GM21526 (cell line): ENCODE measurements at regions not wholly inside any gene's neighbourhood (a gene's known extent, or its start where the extent isn't known, plus 50 kb on each side); places are given as distances from the start of the nearest gene placed in this dataset.

Experiments used
- ATAC-seq: cut with Tn5 transposase; IDR thresholded peaks from one replicate; pipeline ENCODE4 v1.9.1; 2021; ENCODE audit warnings: moderate library complexity; ENCODE audit not compliant: unreplicated experiment, low FRiP score

- no peak for ATAC-seq
These were observed 818.8 kb upstream of the GYPC start for GRCh38 chr2:125837128-125837527.

- no peak for ATAC-seq
These were observed 818.3 kb upstream of the GYPC start for GRCh38 chr2:125837611-125838010.

GRCh38 chr2:125839945-125840344 lies 816.0 kb upstream of the GYPC start:
- ATAC-seq: no peak

DNA sequence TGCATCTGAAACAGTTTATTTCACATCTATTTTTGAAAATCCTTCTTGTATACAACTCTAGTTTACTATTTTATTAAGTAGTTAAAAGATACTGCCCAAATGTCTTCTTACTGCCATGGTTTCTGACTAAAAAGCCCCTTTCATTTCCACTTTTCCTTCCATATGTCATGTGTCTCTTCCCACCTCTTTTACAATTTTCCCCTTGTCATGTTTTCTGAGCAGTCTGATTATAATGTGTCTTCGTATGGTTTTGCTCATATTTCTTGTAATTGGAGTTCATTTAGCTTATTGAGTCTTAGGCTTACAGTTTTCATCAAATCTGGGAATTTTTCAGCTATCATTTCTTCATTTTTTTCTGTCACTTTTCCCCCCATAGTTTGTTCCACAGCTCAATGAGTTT lies 813.9 kb upstream of the GYPC start:
- no peak for ATAC-seq

- ATAC-seq: no peak
These were observed 805.4 kb upstream of the GYPC start for GRCh38 chr2:125850541-125850940.

- ATAC-seq: no peak
These were observed 803.6 kb upstream of the GYPC start for GRCh38 chr2:125852364-125852763.

DNA sequence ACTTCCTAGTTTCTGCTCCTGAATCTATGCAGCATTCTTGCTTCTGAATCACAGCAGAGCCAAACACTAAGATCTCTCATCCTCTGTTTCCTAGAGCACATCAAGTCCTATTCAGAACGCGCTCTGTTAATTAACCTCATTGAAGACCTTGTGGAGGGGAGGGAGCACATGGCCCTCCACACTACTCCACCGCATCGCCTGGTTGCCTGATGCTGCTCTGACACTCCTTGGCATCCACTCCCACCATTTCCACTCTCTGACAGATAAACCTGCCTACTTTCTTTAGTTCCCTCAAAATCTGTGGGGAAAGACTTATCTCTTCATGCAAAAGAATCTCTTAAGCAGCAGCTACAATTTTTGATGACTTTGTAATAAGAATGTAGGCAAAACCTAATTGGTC lies 802.3 kb upstream of the GYPC start:
- no peak for ATAC-seq

DNA sequence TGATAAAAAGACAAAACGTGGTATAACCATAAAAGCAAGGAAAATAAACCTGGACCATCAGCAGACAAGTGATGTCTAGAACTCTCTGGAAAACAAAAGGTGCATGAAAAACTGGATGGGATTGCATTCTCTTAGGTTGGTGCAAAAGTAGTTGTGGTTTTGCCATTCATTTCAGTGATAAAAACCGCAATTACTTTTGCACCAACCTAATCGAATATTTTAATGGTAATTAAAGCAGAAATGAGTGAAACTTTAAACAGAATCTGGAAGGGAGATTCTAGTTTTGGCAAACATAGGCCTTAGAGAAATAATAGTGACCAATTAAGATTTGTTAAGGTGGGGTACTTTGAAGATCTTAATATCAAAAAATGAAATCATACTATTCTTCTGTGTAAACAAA lies 800.8 kb upstream of the GYPC start:
- ATAC-seq: no peak

DNA sequence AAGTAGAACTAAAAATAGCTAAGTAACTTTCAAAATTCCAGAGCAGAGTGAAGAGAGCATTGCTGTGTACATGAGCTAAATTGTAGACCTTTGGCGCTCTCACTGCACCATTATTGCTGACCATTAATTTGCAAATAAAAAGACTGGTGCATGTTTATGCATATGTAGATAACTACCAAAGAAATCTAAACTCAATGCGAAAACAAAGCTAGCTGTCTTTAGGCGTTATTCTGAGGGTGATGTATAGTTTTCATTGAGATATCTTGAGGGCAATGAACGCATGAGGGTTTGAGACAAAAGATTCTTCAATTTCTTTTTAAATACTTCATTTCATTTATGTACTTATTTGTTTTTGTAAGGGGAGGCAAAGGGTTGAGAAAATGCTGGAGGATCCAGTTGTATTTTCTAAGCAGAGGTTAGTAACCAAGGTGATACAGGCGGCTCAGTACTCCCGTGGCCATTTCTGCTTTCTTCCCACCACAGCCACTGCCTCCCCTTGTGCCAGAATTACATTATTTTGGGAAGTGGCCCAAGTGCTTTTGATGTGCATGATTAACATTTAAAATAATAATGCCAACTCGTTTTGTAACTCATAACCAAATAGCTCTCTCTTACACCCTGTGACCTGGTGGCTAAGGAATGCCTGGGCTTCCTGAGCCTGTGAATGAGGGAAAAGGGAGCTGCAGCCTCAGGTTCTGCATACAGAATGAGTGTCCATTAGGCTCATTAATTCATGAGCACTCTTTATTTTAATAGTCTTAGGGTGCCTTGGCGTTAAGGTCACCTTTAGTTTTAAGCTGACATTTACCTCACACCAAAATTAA lies 797.8 kb upstream of the GYPC start:
- no peak for ATAC-seq

DNA sequence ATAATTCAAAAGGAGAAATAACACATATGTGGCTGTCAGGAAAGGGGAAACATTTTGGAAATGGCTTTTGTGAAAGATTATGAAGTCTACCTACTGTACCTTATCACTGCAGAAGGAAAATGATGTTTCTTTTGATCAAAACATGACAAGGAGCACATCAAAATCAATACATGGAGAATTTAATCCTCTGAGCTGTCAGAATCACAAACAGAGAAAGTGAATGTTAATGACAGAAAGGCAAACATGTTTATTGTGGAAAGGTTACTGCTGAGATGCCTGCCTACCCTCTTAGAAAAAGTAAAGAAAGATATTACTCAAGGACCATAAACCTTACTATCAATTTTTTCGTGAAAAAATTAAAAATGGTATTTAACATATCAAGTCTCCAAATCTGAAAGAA lies 794.5 kb upstream of the GYPC start:
- ATAC-seq: no peak

DNA sequence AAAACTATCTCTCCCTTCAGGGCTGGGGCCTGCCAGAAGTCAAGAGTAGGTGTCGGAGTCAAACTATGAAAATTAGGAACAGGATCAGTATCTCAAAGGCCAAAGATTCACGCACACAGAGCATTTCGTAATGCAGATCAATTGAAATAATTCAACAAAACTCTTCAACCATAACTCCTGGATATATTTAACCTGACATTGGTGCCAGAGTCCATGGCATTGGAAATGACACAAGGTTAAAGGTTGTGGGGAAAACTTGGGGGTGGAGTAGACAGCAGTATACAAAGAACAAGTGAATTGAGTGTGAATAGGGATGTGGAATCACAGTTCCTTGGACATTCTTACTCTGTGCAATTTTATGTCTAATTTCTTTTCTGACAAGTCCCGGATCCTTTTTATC lies 788.0 kb upstream of the GYPC start:
- ATAC-seq: no peak

- no peak for ATAC-seq
These were observed 785.7 kb upstream of the GYPC start for GRCh38 chr2:125870264-125870663.

DNA sequence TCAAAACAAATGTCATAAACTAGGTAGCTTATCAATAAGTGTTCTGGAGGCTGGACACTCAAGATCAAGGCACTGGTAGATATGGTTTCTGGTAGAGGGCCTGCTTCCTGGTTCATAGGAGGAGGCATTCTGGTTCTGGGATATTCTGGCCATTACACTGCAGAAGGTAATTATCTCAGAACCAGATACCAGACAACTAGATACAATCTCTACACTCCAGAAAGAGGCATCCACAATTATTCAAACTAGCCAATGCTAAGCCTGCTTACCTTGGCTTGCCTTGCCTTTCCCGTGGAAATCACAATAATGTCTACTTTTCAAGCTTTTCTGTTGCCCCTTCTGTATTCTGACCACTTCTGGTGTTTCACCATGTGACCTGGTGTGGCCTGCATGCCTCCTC lies 785.2 kb upstream of the GYPC start:
- no peak for ATAC-seq

DNA sequence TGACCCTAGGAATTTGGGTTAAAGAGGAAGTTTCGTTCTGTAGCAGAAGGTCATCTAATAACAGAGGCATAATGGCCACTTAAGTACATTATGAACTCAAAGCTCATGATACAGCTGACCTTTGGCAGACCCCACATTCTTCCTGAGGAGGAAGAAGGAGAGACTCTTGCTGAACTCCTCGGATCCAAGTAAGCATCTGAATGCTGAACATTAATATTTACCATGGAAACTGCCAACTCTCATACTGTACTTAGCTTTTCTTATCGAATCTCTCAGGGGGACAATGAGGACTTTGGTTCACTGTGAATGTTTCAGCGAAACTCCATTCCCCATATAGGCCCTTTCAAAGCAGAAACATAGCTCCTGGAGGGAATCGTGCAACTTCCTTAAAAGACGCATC lies 781.4 kb upstream of the GYPC start:
- ATAC-seq: no peak

- ATAC-seq: no peak
These were observed 770.6 kb upstream of the GYPC start for GRCh38 chr2:125885340-125885739.

GRCh38 chr2:125886153-125886552 lies 769.8 kb upstream of the GYPC start:
- ATAC-seq: no peak

DNA sequence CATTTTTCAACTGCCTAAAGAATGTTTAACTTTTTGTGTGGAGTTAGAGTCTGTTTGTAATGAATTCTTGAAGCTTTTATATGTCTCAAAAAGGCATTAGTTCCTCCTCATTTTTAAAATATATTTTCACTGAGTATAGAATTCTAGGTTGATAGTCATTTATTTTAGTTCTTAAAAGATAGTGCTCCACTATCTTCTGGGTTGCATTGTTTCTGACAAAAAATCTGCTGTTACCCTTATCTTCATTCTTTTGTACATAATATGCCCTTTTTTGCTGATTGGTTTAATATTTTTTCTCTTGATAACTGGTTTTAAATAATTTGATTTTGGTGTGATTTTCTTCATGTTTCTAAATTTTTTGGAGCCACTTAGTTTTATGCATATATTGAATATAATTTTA lies 754.7 kb upstream of the GYPC start:
- no peak for ATAC-seq

- no peak for ATAC-seq
These were observed 729.9 kb upstream of the GYPC start for GRCh38 chr2:125925891-125926546.

GRCh38 chr2:125935559-125935958 lies 720.4 kb upstream of the GYPC start:
- ATAC-seq: no peak

GRCh38 chr2:125942585-125943424 lies 713.2 kb upstream of the GYPC start:
- ATAC-seq: no peak

- ATAC-seq: no peak
These were observed 696.9 kb upstream of the GYPC start for GRCh38 chr2:125959047-125959446.
